ENCODE measurements at regions not wholly inside any gene's neighbourhood (a gene's known extent, or its start where the extent isn't known, plus 50 kb on each side); places are given as distances from the start of the nearest gene placed in this dataset.

DNA sequence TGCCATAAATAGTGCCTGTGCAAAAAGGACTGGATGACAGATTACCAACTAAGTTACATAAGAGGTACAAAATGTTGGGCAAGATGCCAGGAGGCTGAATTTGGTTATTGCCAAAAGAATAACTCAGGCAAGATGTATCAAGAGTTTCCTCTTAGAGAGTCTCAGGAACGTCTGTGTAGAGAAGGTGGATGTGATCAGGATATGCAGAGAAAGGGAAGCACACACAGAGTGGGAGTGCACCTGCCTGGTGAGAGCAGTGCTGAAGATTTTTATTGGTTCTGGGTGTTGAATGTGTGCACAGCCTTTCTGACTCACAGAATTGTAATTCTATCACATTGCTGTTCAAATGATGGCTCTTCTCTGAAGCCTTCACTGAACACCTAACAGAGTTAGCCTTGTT lies 156.8 kb upstream of the HS3ST1 start:
- Histone ChIP-seq H3K27ac (ENCODE audit: low read length) (no peak overlapping the region), H2AFZ (ENCODE audit: low read length) (no peak overlapping the region), H3K9me2 (replicated peaks; ENCODE audit: insufficient read depth, low read length) (no peaks in the 10 kb centered on the region), H3K9ac (ENCODE audit: low read length) (no peak overlapping the region), H3F3A (ENCODE audit: insufficient read depth, low read length) (no peaks in the 10 kb centered on the region), H3K4me1 (ENCODE audit: low read length) (no peaks in the 10 kb centered on the region), H3K27me3 (replicated peaks; ENCODE audit: insufficient read depth, low read length) (no peaks in the 10 kb centered on the region), H3K9me3 (replicated peaks; ENCODE audit: insufficient read depth, low read length) (no peaks in the 10 kb centered on the region), H3K36me3 (replicated peaks; ENCODE audit: insufficient read depth, low read length) (no peaks in the 10 kb centered on the region), H4K20me1 (ENCODE audit: insufficient read depth, low read length) (no peaks in the 10 kb centered on the region), H3K4me2 (ENCODE audit: low read depth, low read length) (no peak overlapping the region), H3K79me2 (ENCODE audit: low read length) (no peaks in the 10 kb centered on the region), H3K4me3 (ENCODE audit: low read length) (no peak overlapping the region)
- no peak for DNase-seq
- TF ChIP-seq EZH2phosphoT487 (IDR thresholded peaks at IDR 0.05; ENCODE audit: low read length) (no peak), EZH2 (optimal IDR thresholded peaks at IDR 0.05; ENCODE audit: low read depth, low read length) (no peak)
- TF ChIP-seq, protein P1, sequence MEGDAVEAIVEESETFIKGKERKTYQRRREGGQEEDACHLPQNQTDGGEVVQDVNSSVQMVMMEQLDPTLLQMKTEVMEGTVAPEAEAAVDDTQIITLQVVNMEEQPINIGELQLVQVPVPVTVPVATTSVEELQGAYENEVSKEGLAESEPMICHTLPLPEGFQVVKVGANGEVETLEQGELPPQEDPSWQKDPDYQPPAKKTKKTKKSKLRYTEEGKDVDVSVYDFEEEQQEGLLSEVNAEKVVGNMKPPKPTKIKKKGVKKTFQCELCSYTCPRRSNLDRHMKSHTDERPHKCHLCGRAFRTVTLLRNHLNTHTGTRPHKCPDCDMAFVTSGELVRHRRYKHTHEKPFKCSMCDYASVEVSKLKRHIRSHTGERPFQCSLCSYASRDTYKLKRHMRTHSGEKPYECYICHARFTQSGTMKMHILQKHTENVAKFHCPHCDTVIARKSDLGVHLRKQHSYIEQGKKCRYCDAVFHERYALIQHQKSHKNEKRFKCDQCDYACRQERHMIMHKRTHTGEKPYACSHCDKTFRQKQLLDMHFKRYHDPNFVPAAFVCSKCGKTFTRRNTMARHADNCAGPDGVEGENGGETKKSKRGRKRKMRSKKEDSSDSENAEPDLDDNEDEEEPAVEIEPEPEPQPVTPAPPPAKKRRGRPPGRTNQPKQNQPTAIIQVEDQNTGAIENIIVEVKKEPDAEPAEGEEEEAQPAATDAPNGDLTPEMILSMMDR (IDR thresholded peaks at IDR 0.05; ENCODE audit: low read length) = no peak

DNA sequence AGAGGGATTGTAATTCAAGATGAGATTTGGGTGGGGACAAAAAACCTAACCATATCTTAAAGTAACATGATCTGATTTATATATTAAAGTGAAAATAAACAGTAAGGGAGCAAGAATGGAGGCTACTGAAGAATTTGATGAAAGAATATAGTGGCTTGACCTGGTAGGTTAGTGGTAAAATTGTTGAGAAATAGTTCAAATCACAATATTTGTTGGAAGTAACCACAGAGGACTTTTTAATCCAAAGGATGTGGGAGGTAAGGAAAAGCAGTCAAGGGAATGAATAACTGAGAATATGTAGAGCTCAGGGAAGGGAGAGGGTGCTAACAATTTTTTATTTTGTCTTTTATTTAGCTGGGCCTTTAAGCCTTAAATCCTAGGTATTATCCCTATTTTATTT lies 139.8 kb upstream of the HS3ST1 start:
- no peaks in the 10 kb centered on the region for H3K27me3 ChIP-seq (replicated peaks; ENCODE audit: insufficient read depth, low read length)
- DNase-seq = no peak
- TF ChIP-seq EZH2phosphoT487 (IDR thresholded peaks at IDR 0.05; ENCODE audit: low read length) (no peak), EZH2 (optimal IDR thresholded peaks at IDR 0.05; ENCODE audit: low read depth, low read length) (no peak)
- TF ChIP-seq, protein P1 (IDR thresholded peaks at IDR 0.05; ENCODE audit: low read length) = no peak

DNA sequence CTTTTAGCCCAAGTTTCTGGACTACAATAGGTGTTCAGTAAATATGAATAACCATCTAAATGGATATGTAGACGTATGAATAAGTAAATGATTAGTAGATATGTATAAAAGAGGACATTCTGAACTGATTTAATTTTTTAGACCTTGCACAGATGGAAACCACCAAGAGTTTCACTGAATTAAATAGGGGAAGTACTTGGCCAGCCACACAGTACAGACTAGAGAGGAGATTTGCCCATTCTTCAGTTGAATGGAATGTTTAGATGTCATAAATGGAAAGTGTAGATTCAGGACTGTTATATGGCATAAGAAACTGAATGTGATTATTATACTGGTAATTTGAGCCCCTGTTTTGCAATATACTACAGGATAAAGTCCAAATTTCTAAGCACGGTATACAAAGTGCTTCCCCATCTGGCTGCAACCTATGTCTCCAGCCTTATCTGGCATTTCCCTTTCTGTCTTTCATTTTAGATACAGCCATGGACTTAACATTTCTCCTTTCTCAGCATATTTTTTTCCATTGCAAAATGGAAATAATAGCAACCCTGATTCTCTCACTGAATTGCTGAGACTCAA lies 137.8 kb upstream of the HS3ST1 start:
- Histone ChIP-seq H3K36me3 (replicated peaks; ENCODE audit: insufficient read depth, low read length) (no peaks in the 10 kb centered on the region), H3K4me2 (ENCODE audit: low read depth, low read length) (peak overlapping the region; percentile 36), H3K4me1 (ENCODE audit: low read length) (peaks cover 17% of the 10 kb centered on the region), H3F3A (ENCODE audit: insufficient read depth, low read length) (peaks cover 19% of the 10 kb centered on the region), H3K9me3 (replicated peaks; ENCODE audit: insufficient read depth, low read length) (no peaks in the 10 kb centered on the region), H4K20me1 (ENCODE audit: insufficient read depth, low read length) (no peaks in the 10 kb centered on the region), H2AFZ (ENCODE audit: low read length) (no peak overlapping the region), H3K4me3 (ENCODE audit: low read length) (no peak overlapping the region), H3K27me3 (replicated peaks; ENCODE audit: insufficient read depth, low read length) (no peaks in the 10 kb centered on the region), H3K79me2 (ENCODE audit: low read length) (no peaks in the 10 kb centered on the region), H3K9me2 (replicated peaks; ENCODE audit: insufficient read depth, low read length) (no peaks in the 10 kb centered on the region), H3K27ac (ENCODE audit: low read length) (peak overlapping the region; percentile 63; the same call in 1 of the 2 replicates), H3K9ac (ENCODE audit: low read length) (no peak overlapping the region)
- TF ChIP-seq, protein P1 (IDR thresholded peaks at IDR 0.05; ENCODE audit: low read length) = no peak
- TF ChIP-seq EZH2 (optimal IDR thresholded peaks at IDR 0.05; ENCODE audit: low read depth, low read length) (no peak), EZH2phosphoT487 (IDR thresholded peaks at IDR 0.05; ENCODE audit: low read length) (no peak)
- peak; percentile 21 for DNase-seq

More for the DNA sequence above, 139.8 kb upstream of the HS3ST1 start:
- Histone ChIP-seq H3F3A (ENCODE audit: insufficient read depth, low read length) (peaks cover 19% of the 10 kb centered on the region), H3K4me1 (ENCODE audit: low read length) (peaks cover 17% of the 10 kb centered on the region), H3K36me3 (replicated peaks; ENCODE audit: insufficient read depth, low read length) (no peaks in the 10 kb centered on the region), H3K9ac (ENCODE audit: low read length) (no peak overlapping the region), H4K20me1 (ENCODE audit: insufficient read depth, low read length) (no peaks in the 10 kb centered on the region), H3K4me3 (ENCODE audit: low read length) (no peak overlapping the region), H3K9me2 (replicated peaks; ENCODE audit: insufficient read depth, low read length) (no peaks in the 10 kb centered on the region), H3K79me2 (ENCODE audit: low read length) (no peaks in the 10 kb centered on the region), H2AFZ (ENCODE audit: low read length) (no peak overlapping the region), H3K4me2 (ENCODE audit: low read depth, low read length) (no peak overlapping the region), H3K9me3 (replicated peaks; ENCODE audit: insufficient read depth, low read length) (no peaks in the 10 kb centered on the region), H3K27ac (ENCODE audit: low read length) (no peak overlapping the region)
